Neural cell (in vitro differentiated cells): ENCODE measurements at regions not wholly inside any gene's neighbourhood (a gene's known extent, or its start where the extent isn't known, plus 50 kb on each side); places are given as distances from the start of the nearest gene placed in this dataset.

Experiments used
- EP300 ChIP-seq: fragments of 450-650 bp; conservative IDR thresholded peaks from 2 replicates; pipeline ENCODE4 v1.6.1; 2014; ENCODE audit warnings: antibody characterized with exemption, mild to moderate bottlenecking, moderate library complexity; ENCODE audit not compliant: poor library complexity, severe bottlenecking
- EZH2 ChIP-seq: fragments of 200-600, 300-800 bp; shearing (Covaris generic), sonication (generic); IDR thresholded peaks from 2 replicates; pipeline ENCODE4 v1.6.1; 2014; ENCODE audit warnings: antibody characterized with exemption, low read length, borderline replicate concordance, mild to moderate bottlenecking; ENCODE audit not compliant: insufficient read depth, poor library complexity, severe bottlenecking
- POLR2AphosphoS5 ChIP-seq: IDR thresholded peaks from 2 replicates; pipeline ENCODE4 v1.6.1; 2012
- SMC3 ChIP-seq: fragments of 450-650 bp; conservative IDR thresholded peaks from 2 replicates; pipeline ENCODE4 v1.6.1; 2014; ENCODE audit warnings: antibody characterized with exemption, mild to moderate bottlenecking, moderate library complexity; ENCODE audit not compliant: poor library complexity
- TF ChIP-seq, protein P1 (sequence below): fragments of 450-650 bp; IDR thresholded peaks from 2 replicates; pipeline ENCODE4 v1.5.1; 2014; ENCODE audit warnings: antibody characterized with exemption, mild to moderate bottlenecking, moderate library complexity; ENCODE audit not compliant: poor library complexity, severe bottlenecking

DNA sequence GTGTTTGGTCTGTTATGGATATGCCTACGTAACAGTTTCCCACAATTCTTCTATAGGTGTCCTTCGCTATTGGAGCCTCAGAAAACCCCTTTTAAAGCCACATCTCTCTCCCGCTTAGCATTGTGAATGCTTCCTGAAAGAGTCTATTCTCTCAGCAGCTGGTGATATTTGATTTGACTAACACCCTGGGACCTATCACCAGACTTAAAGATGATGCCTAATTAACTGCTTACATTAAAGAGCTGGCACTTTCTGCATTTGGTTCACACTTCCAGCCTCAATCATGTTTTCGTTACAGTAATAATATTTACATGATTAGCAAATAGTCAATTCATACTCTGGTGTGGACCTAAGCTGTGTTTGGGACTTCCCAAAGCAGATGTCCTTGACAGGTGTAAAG is 90.1 kb upstream of the VLDLR start:
- TF ChIP-seq EP300 (no peak), POLR2AphosphoS5 (no peak), SMC3 (no peak), EZH2 (no peak)
- TF ChIP-seq, protein P1, sequence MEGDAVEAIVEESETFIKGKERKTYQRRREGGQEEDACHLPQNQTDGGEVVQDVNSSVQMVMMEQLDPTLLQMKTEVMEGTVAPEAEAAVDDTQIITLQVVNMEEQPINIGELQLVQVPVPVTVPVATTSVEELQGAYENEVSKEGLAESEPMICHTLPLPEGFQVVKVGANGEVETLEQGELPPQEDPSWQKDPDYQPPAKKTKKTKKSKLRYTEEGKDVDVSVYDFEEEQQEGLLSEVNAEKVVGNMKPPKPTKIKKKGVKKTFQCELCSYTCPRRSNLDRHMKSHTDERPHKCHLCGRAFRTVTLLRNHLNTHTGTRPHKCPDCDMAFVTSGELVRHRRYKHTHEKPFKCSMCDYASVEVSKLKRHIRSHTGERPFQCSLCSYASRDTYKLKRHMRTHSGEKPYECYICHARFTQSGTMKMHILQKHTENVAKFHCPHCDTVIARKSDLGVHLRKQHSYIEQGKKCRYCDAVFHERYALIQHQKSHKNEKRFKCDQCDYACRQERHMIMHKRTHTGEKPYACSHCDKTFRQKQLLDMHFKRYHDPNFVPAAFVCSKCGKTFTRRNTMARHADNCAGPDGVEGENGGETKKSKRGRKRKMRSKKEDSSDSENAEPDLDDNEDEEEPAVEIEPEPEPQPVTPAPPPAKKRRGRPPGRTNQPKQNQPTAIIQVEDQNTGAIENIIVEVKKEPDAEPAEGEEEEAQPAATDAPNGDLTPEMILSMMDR: no peak
